K562 (cell line): ENCODE measurements at regions not wholly inside any gene's neighbourhood (a gene's known extent, or its start where the extent isn't known, plus 50 kb on each side); places are given as distances from the start of the nearest gene placed in this dataset.

Experiments
- CCAR2 ChIP-seq: fragments of 200-400 bp; formaldehyde crosslinking; IDR thresholded peaks from 2 replicates; pipeline ENCODE4 v1.6.1; 2017; ENCODE audit warnings: mild to moderate bottlenecking, low read depth, low read length
- EZH2 ChIP-seq: IDR thresholded peaks from 2 replicates; pipeline ENCODE4 v1.6.1; 2012; ENCODE audit warnings: low read depth, mild to moderate bottlenecking, inconsistent platforms, low read length, borderline replicate concordance
- MXI1 ChIP-seq: IDR thresholded peaks from 2 replicates; pipeline ENCODE4 v1.6.1; 2011; ENCODE audit warnings: low read depth, mild to moderate bottlenecking, improper control_type of control experiment, low read length
- RCOR1 ChIP-seq, 2 experiments: IDR thresholded peaks; 2 replicates each; pipeline ENCODE4 v1.6.1; 2012; ENCODE audit warnings: low read depth in 2 of 2, low read length in 2 of 2, borderline replicate concordance in 1 of 2, improper control_type of control experiment in 1 of 2
- SMC3 ChIP-seq: conservative IDR thresholded peaks from 2 replicates; pipeline ENCODE4 v1.6.1; 2011; ENCODE audit warnings: low read depth, low read length, improper control_type of control experiment; ENCODE audit not compliant: insufficient read depth
- TEAD4 ChIP-seq, 2 experiments: sonication (generic) in 1 of 2; formaldehyde crosslinking in 1 of 2; IDR thresholded peaks; 2 replicates each; pipeline versions ENCODE4 v1.6.1 to v1.8.0; 2012 to 2022; ENCODE audit warnings: borderline replicate concordance in 1 of 2, inconsistent platforms in 1 of 2, low read length in 1 of 2, mild to moderate bottlenecking in 1 of 2, missing genetic modification reagents in 1 of 2
- ZNF263 ChIP-seq: sonication (generic); formaldehyde crosslinking; IDR thresholded peaks from 2 replicates; pipeline ENCODE4 v1.8.0; 2022; ENCODE audit warnings: mild to moderate bottlenecking, missing genetic modification reagents, borderline replicate concordance
- TF ChIP-seq, protein P1 (sequence below): sonication (generic); formaldehyde crosslinking; IDR thresholded peaks from 2 replicates; pipeline ENCODE4 v1.8.0; 2023; ENCODE audit warnings: mild to moderate bottlenecking, missing genetic modification reagents
- TF ChIP-seq, protein P2 (sequence below), 2 experiments: fragments of 450-650 bp in 1 of 2; sonication (generic) in 1 of 2; formaldehyde crosslinking in 1 of 2; IDR thresholded peaks; 2 replicates each; pipeline versions ENCODE4 v1.7.1 to v1.9.0; 2016 to 2022; ENCODE audit warnings: inconsistent platforms in 1 of 2, mild to moderate bottlenecking in 1 of 2, missing genetic modification reagents in 1 of 2
- TF ChIP-seq, protein P3 (sequence below), 3 experiments: IDR thresholded peaks in 2 of 3; conservative IDR thresholded peaks in 1 of 3; 2 replicates each; pipeline ENCODE4 v1.5.1; 2011 to 2012; ENCODE audit warnings: low read length in 3 of 3, mild to moderate bottlenecking in 3 of 3, control low read depth in 2 of 3, improper control_type of control experiment in 1 of 3, inconsistent platforms in 1 of 3, low read depth in 1 of 3, mixed read lengths in 1 of 3, moderate library complexity in 1 of 3; ENCODE audit not compliant: insufficient read depth in 2 of 3
- TF ChIP-seq, protein P4 (sequence below): IDR thresholded peaks from 2 replicates; pipeline ENCODE4 v1.6.1; 2016; ENCODE audit warnings: missing genetic modification characterization, missing compliant biosample characterization

DNA sequence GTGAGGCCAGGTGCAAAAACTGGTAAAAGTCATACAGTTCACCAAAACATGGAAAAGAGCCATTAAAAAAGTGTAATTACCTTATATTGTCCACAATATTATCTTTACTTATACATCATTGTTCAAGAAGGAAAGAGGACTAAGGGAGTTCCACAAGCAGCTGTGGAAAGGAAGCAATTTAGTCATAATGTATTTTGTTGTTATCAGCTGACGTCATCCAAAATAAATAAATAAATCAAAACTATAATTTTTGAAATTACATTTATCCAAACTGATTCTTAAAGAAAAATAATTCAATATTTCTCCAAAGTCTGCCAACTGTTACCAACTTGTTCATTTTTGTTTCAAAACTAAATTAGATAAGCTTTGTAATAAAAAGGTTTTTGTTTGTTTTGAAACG is 256.1 kb upstream of the CNTNAP5 start:
- TF ChIP-seq, protein P1, sequence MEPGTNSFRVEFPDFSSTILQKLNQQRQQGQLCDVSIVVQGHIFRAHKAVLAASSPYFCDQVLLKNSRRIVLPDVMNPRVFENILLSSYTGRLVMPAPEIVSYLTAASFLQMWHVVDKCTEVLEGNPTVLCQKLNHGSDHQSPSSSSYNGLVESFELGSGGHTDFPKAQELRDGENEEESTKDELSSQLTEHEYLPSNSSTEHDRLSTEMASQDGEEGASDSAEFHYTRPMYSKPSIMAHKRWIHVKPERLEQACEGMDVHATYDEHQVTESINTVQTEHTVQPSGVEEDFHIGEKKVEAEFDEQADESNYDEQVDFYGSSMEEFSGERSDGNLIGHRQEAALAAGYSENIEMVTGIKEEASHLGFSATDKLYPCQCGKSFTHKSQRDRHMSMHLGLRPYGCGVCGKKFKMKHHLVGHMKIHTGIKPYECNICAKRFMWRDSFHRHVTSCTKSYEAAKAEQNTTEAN (CRISPR knock-in tag) = no peak
- TF ChIP-seq EZH2 (no peak), RCOR1 (IDR thresholded peaks at IDR 0.05; ENCODE audit: borderline replicate concordance in 1 of 2, low read depth in 2 of 2, low read length in 2 of 2) (no peak), ZNF263 (CRISPR knock-in tag) (no peak), SMC3 (no peak), TEAD4 (IDR thresholded peaks at IDR 0.05; ENCODE audit: low read length) (no peak), TEAD4 (CRISPR knock-in tag; IDR thresholded peaks at IDR 0.05; ENCODE audit: borderline replicate concordance) (no peak), MXI1 (no peak), CCAR2 (no peak)
- TF ChIP-seq, protein P2, sequence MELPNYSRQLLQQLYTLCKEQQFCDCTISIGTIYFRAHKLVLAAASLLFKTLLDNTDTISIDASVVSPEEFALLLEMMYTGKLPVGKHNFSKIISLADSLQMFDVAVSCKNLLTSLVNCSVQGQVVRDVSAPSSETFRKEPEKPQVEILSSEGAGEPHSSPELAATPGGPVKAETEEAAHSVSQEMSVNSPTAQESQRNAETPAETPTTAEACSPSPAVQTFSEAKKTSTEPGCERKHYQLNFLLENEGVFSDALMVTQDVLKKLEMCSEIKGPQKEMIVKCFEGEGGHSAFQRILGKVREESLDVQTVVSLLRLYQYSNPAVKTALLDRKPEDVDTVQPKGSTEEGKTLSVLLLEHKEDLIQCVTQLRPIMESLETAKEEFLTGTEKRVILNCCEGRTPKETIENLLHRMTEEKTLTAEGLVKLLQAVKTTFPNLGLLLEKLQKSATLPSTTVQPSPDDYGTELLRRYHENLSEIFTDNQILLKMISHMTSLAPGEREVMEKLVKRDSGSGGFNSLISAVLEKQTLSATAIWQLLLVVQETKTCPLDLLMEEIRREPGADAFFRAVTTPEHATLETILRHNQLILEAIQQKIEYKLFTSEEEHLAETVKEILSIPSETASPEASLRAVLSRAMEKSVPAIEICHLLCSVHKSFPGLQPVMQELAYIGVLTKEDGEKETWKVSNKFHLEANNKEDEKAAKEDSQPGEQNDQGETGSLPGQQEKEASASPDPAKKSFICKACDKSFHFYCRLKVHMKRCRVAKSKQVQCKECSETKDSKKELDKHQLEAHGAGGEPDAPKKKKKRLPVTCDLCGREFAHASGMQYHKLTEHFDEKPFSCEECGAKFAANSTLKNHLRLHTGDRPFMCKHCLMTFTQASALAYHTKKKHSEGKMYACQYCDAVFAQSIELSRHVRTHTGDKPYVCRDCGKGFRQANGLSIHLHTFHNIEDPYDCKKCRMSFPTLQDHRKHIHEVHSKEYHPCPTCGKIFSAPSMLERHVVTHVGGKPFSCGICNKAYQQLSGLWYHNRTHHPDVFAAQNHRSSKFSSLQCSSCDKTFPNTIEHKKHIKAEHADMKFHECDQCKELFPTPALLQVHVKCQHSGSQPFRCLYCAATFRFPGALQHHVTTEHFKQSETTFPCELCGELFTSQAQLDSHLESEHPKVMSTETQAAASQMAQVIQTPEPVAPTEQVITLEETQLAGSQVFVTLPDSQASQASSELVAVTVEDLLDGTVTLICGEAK (IDR thresholded peaks at IDR 0.05) = no peak
- TF ChIP-seq, protein P2 (CRISPR knock-in tag; IDR thresholded peaks at IDR 0.05) = no peak
- TF ChIP-seq, protein P3, sequence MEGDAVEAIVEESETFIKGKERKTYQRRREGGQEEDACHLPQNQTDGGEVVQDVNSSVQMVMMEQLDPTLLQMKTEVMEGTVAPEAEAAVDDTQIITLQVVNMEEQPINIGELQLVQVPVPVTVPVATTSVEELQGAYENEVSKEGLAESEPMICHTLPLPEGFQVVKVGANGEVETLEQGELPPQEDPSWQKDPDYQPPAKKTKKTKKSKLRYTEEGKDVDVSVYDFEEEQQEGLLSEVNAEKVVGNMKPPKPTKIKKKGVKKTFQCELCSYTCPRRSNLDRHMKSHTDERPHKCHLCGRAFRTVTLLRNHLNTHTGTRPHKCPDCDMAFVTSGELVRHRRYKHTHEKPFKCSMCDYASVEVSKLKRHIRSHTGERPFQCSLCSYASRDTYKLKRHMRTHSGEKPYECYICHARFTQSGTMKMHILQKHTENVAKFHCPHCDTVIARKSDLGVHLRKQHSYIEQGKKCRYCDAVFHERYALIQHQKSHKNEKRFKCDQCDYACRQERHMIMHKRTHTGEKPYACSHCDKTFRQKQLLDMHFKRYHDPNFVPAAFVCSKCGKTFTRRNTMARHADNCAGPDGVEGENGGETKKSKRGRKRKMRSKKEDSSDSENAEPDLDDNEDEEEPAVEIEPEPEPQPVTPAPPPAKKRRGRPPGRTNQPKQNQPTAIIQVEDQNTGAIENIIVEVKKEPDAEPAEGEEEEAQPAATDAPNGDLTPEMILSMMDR (IDR thresholded peaks at IDR 0.05 in 2 of 3, conservative IDR thresholded peaks at IDR 0.05 in 1 of 3; ENCODE audit: insufficient read depth in 2 of 3, low read depth in 1 of 3, low read length in 3 of 3) = no peak
- TF ChIP-seq, protein P4, sequence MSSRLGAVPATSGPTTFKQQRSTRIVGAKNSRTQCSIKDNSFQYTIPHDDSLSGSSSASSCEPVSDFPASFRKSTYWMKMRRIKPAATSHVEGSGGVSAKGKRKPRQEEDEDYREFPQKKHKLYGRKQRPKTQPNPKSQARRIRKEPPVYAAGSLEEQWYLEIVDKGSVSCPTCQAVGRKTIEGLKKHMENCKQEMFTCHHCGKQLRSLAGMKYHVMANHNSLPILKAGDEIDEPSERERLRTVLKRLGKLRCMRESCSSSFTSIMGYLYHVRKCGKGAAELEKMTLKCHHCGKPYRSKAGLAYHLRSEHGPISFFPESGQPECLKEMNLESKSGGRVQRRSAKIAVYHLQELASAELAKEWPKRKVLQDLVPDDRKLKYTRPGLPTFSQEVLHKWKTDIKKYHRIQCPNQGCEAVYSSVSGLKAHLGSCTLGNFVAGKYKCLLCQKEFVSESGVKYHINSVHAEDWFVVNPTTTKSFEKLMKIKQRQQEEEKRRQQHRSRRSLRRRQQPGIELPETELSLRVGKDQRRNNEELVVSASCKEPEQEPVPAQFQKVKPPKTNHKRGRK = no peak
